ENCODE measurements at regions not wholly inside any gene's neighbourhood (a gene's known extent, or its start where the extent isn't known, plus 50 kb on each side); places are given as distances from the start of the nearest gene placed in this dataset.

DNA sequence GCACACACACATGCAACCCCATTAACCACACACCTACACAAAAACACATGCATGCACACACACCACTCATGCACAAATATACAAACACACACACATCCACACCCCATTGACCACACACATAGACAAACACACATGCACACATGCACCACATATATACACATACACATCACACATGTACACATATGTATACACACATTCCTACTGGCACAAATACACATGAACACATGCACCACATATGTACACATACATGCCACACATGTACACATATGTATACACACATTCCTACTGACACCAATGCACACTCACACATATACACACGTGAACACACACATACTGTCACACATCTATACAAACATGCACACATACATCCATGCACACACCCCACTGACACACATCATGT, 212.5 kb upstream of the PPP2R2D start:
- DNase-seq (ENCODE audit: extremely low read depth, insufficient read length) = no peak
- TF ChIP-seq, protein P1, sequence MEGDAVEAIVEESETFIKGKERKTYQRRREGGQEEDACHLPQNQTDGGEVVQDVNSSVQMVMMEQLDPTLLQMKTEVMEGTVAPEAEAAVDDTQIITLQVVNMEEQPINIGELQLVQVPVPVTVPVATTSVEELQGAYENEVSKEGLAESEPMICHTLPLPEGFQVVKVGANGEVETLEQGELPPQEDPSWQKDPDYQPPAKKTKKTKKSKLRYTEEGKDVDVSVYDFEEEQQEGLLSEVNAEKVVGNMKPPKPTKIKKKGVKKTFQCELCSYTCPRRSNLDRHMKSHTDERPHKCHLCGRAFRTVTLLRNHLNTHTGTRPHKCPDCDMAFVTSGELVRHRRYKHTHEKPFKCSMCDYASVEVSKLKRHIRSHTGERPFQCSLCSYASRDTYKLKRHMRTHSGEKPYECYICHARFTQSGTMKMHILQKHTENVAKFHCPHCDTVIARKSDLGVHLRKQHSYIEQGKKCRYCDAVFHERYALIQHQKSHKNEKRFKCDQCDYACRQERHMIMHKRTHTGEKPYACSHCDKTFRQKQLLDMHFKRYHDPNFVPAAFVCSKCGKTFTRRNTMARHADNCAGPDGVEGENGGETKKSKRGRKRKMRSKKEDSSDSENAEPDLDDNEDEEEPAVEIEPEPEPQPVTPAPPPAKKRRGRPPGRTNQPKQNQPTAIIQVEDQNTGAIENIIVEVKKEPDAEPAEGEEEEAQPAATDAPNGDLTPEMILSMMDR (IDR thresholded peaks at IDR 0.05; ENCODE audit: insufficient read depth, low read length, poor library complexity, severe bottlenecking) = no peak
- H3K36me3 ChIP-seq (ENCODE audit: control insufficient read depth, insufficient read depth, low read length) = no peaks in the 10 kb centered on the region
- H3K27me3 ChIP-seq (replicated peaks; ENCODE audit: control insufficient read depth, insufficient read depth, low read length) = no peaks in the 10 kb centered on the region
- H3K4me3 ChIP-seq (replicated peaks; ENCODE audit: low read depth, low read length) = no peak overlapping the region

DNA sequence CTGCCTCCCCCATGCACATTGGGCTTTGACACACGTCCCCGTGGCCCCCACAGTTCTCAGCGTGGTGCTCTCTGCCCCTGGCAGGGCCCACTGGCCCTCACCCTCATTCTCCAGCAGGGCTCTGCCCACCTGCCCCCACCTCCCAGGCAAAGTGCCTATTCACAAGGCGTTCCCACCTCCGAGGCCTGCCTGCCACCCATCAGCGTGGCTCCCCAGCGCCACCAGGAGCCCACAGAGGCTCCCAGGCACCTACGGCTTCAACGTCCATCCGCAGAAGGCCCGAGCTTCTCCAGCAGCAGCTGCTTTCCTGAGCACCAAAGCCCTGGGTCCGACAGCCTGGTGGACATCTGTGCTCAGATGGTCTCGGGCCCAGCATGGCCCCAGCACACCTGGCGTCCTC, 211.8 kb upstream of the PPP2R2D start:
- H3K36me3 ChIP-seq (ENCODE audit: control insufficient read depth, insufficient read depth, low read length) = no peaks in the 10 kb centered on the region
- TF ChIP-seq, protein P1 (IDR thresholded peaks at IDR 0.05; ENCODE audit: insufficient read depth, low read length, poor library complexity, severe bottlenecking) = no peak
- H3K27me3 ChIP-seq (replicated peaks; ENCODE audit: control insufficient read depth, insufficient read depth, low read length) = no peaks in the 10 kb centered on the region
- no peak overlapping the region for H3K4me3 ChIP-seq (replicated peaks; ENCODE audit: low read depth, low read length)
- no peak for DNase-seq (ENCODE audit: extremely low read depth, insufficient read length)

DNA sequence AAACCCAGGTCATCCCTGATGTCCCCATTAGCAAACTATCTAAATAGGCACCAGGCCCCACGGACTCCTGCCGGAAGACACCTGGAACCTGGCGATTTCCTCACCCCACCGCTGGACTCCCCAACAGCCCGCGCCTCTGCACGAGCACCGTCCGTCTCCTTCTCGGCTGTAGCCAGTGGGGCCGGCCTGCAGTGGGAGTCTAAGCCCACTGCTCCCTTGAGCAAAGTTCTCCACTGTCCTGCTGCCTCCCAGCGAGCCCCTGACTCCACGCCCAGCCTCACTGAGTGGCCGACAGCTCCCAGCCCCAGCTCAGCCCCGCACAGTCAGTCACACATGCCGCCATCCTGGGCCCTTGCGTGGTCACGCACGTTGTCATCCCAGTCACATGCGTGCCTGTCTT, 211.3 kb upstream of the PPP2R2D start:
- no peaks in the 10 kb centered on the region for H3K27me3 ChIP-seq (replicated peaks; ENCODE audit: control insufficient read depth, insufficient read depth, low read length)
- TF ChIP-seq, protein P1 (IDR thresholded peaks at IDR 0.05; ENCODE audit: insufficient read depth, low read length, poor library complexity, severe bottlenecking) = no peak
- no peaks in the 10 kb centered on the region for H3K36me3 ChIP-seq (ENCODE audit: control insufficient read depth, insufficient read depth, low read length)
- no peak overlapping the region for H3K4me3 ChIP-seq (replicated peaks; ENCODE audit: low read depth, low read length)
- DNase-seq (ENCODE audit: extremely low read depth, insufficient read length) = no peak

DNA sequence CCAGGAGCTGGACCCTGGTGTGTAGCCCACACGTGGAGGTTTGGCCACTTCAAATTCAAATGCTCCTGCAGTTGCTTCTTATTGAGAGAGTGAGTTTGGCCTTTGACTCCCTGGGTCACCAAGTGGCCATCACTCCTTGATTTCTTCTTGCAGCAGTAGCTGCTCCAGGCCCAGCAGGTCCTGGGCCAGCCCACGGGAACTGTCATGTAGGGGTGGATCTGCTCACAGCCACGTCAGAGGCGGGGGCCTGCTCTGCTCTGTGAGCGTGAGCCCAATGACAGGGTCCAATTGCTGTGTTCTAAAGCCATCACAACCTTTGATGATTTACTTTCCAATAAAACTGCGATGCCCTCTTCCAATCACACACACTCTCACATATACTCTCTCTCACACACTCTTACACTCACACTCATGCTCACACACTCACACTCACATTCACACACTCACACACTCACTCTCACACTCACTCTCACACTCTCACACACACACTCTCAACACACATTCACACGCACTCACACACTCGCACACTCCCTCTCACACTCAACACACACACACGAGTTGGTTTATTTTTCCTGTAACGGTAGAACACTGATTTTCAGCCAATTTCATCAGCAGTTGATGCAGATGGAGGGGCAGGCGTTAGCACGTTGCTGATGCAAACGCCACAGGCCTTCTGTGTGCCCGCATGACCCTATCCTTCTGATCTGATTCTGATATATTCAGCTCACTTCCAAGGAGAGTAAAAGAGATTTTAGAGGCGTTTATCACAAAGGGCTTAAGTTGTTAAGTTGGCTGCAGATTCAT, 210.7 kb upstream of the PPP2R2D start:
- no peak for DNase-seq (ENCODE audit: extremely low read depth, insufficient read length)
- TF ChIP-seq, protein P1 (IDR thresholded peaks at IDR 0.05; ENCODE audit: insufficient read depth, low read length, poor library complexity, severe bottlenecking) = no peak
- H3K4me3 ChIP-seq (replicated peaks; ENCODE audit: low read depth, low read length) = no peak overlapping the region

DNA sequence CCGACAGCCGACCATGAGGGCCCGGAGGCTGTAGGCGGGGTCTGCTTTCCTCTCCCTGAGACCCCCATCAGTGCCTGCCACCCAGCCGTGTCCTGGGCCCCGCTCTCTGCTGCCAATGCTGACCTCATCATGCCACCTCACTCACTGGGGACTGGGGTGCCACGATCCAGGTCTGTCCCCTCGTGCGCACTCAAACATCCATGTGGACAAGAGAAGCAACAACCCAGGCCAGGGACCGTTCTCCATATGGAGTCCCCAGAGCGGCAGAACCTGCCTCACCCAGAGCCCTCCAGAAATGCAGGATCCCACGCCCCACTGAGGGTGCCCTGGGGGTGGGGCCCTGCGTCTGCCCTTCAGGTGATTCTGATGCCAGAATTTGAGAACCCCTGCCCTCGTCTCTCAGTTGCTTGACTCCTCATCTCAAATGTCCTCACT, 210.0 kb upstream of the PPP2R2D start:
- TF ChIP-seq, protein P1 (IDR thresholded peaks at IDR 0.05; ENCODE audit: insufficient read depth, low read length, poor library complexity, severe bottlenecking) = no peak
- no peaks in the 10 kb centered on the region for H3K27me3 ChIP-seq (replicated peaks; ENCODE audit: control insufficient read depth, insufficient read depth, low read length)
- H3K4me3 ChIP-seq (replicated peaks; ENCODE audit: low read depth, low read length) = no peak overlapping the region
- no peak for DNase-seq (ENCODE audit: extremely low read depth, insufficient read length)
- no peaks in the 10 kb centered on the region for H3K36me3 ChIP-seq (ENCODE audit: control insufficient read depth, insufficient read depth, low read length)

More for the DNA sequence above, 210.7 kb upstream of the PPP2R2D start:
- no peaks in the 10 kb centered on the region for H3K27me3 ChIP-seq (replicated peaks; ENCODE audit: control insufficient read depth, insufficient read depth, low read length)
- no peaks in the 10 kb centered on the region for H3K36me3 ChIP-seq (ENCODE audit: control insufficient read depth, insufficient read depth, low read length)

Data from GM06990 (cell line).